ENCODE measurements at regions not wholly inside any gene's neighbourhood (a gene's known extent, or its start where the extent isn't known, plus 50 kb on each side); places are given as distances from the start of the nearest gene placed in this dataset.

- DNase-seq (ENCODE audit: low read depth): peak; percentile 96
Measured at GRCh38 chr4:38189445-38189844, 229.2 kb downstream of the PTTG2 start.

GRCh38 chr4:38190717-38191178 lies 230.6 kb downstream of the PTTG2 start:
- DNase-seq (ENCODE audit: low read depth): peak; percentile 83

- DNase-seq (ENCODE audit: low read depth): no peak
Measured at GRCh38 chr4:38192516-38192915, 232.3 kb downstream of the PTTG2 start.

- no peak for DNase-seq (ENCODE audit: low read depth)
Measured at GRCh38 chr4:38193236-38193863, 233.2 kb downstream of the PTTG2 start.

GRCh38 chr4:38194047-38194602 lies 233.9 kb downstream of the PTTG2 start:
- no peak for DNase-seq (ENCODE audit: low read depth)

GRCh38 chr4:38195486-38195885 lies 235.3 kb downstream of the PTTG2 start:
- DNase-seq (ENCODE audit: low read depth): no peak

- no peak for DNase-seq (ENCODE audit: low read depth)
Measured at GRCh38 chr4:38195911-38196310, 235.7 kb downstream of the PTTG2 start.

GRCh38 chr4:38202242-38202641 lies 242.0 kb downstream of the PTTG2 start:
- no peak for DNase-seq (ENCODE audit: low read depth)

GRCh38 chr4:38203609-38204008 lies 243.4 kb downstream of the PTTG2 start:
- DNase-seq (ENCODE audit: low read depth): no peak

GRCh38 chr4:38204339-38205035 lies 244.3 kb downstream of the PTTG2 start:
- DNase-seq (ENCODE audit: low read depth): no peak

- no peak for DNase-seq (ENCODE audit: low read depth)
Measured at GRCh38 chr4:38205261-38205660, 245.1 kb downstream of the PTTG2 start.

- no peak for DNase-seq (ENCODE audit: low read depth)
Measured at GRCh38 chr4:38207110-38207457, 246.9 kb downstream of the PTTG2 start.

GRCh38 chr4:38209654-38210053 lies 249.5 kb downstream of the PTTG2 start:
- no peak for DNase-seq (ENCODE audit: low read depth)

- DNase-seq (ENCODE audit: low read depth): no peak
Measured at GRCh38 chr4:38210396-38211114, 250.4 kb downstream of the PTTG2 start.

GRCh38 chr4:38211885-38212284 lies 251.7 kb downstream of the PTTG2 start:
- DNase-seq (ENCODE audit: low read depth): no peak

- no peak for DNase-seq (ENCODE audit: low read depth)
Measured at GRCh38 chr4:38213083-38213805, 253.0 kb downstream of the PTTG2 start.

- DNase-seq (ENCODE audit: low read depth): no peak
Measured at GRCh38 chr4:38222892-38223291, 262.7 kb downstream of the PTTG2 start.

GRCh38 chr4:38223306-38223705 lies 263.1 kb downstream of the PTTG2 start:
- no peak for DNase-seq (ENCODE audit: low read depth)

GRCh38 chr4:38223782-38224236 lies 263.6 kb downstream of the PTTG2 start:
- no peak for DNase-seq (ENCODE audit: low read depth)

GRCh38 chr4:38224850-38225249 lies 264.7 kb downstream of the PTTG2 start:
- DNase-seq (ENCODE audit: low read depth): no peak

GRCh38 chr4:38226170-38226569 lies 266.0 kb downstream of the PTTG2 start:
- no peak for DNase-seq (ENCODE audit: low read depth)
